WTC11 (cell line): ENCODE measurements at regions not wholly inside any gene's neighbourhood (a gene's known extent, or its start where the extent isn't known, plus 50 kb on each side); places are given as distances from the start of the nearest gene placed in this dataset.

Source experiments
- CTCF ChIP-seq: fragments of 200-600 bp; IDR thresholded peaks from 2 replicates; pipeline ENCODE4 v1.8.0; 2022; ENCODE audit warnings: antibody characterized with exemption
- TEAD4 ChIP-seq: sonication (generic); formaldehyde crosslinking; IDR thresholded peaks from 2 replicates; pipeline ENCODE4 v1.8.0; 2022; ENCODE audit warnings: mild to moderate bottlenecking, missing genetic modification reagents

GRCh38 chr20:60838297-60838696 lies 413.8 kb upstream of the CDH4 start:
- TF ChIP-seq TEAD4 (no peak), CTCF (no peak)
